Right lobe of liver (tissue), 6 donors: ENCODE measurements at regions not wholly inside any gene's neighbourhood (a gene's known extent, or its start where the extent isn't known, plus 50 kb on each side); places are given as distances from the start of the nearest gene placed in this dataset.

Experiments
- ATAC-seq, 4 donors: fragments of 200-7000 bp; cut with Tn5 transposase; one replicate each; pipeline ENCODE4 v1.9.1; 2020; ENCODE audit warnings: mild to moderate bottlenecking in 4 of 4, moderate library complexity in 4 of 4
- DNase-seq, 3 donors: peaks; one replicate each; pipeline ENCODE4 v3.0.0-alpha.2; 2020
- H3K27ac ChIP-seq, 3 donors: fragments of 200-600 bp; one replicate each; pipeline ENCODE4 v1.8.0; 2022
- H3K27me3 ChIP-seq, 2 donors: fragments of 200-600 bp; one replicate each; pipeline ENCODE4 v1.8.0; 2022
- H3K36me3 ChIP-seq, 4 donors: fragments of 200-600 bp; sonication (generic) in 1 of 4; one replicate each; pipeline versions ENCODE4 v1.5.1 to v1.8.0; 2017 to 2022; ENCODE audit warnings: control low read depth in 1 of 4
- H3K4me1 ChIP-seq, 4 donors: fragments of 200-600 bp; sonication (generic) in 1 of 4; one replicate each; pipeline versions ENCODE4 v1.5.1 to v1.8.0; 2017 to 2022; ENCODE audit warnings: control low read depth in 1 of 4
- H3K4me3 ChIP-seq, 3 donors: fragments of 200-600 bp; one replicate each; pipeline ENCODE4 v1.8.0; 2022
- H3K9me3 ChIP-seq, 4 donors: fragments of 200-600 bp; sonication (generic) in 1 of 4; one replicate each; pipeline versions ENCODE4 v1.5.1 to v1.8.0; 2017 to 2022; ENCODE audit warnings: control low read depth in 1 of 4
- POLR2A ChIP-seq: fragments of 450-650 bp; IDR thresholded peaks from one replicate; pipeline ENCODE4 v1.6.1; 2017; ENCODE audit warnings: antibody characterized with exemption, mild to moderate bottlenecking
- WGBS: methylation state at CpG from one replicate; pipeline ENCODE4 v1.1.6; 2018; ENCODE audit warnings: low coverage, low lambda C conversion rate; ENCODE audit not compliant: insufficient coverage; ENCODE audit errors: missing lambda C conversion rate; 5-methylcytosine and 5-hydroxymethylcytosine counted together
- intact Hi-C, 2 donors: fragments of 100-400 bp; cut with DNase I; formaldehyde crosslinking; loops; one replicate each; pipeline versions ENCODE4 v1.11.2 to v1.14.1; 2022
- TF ChIP-seq, protein P1 (sequence below), 4 donors: fragments of 200-600 bp in 3 of 4; fragments of 450-650 bp in 1 of 4; IDR thresholded peaks; one replicate each; pipeline versions ENCODE4 v1.5.1 to v1.8.0; 2016 to 2022; ENCODE audit warnings: antibody characterized with exemption in 4 of 4, mild to moderate bottlenecking in 2 of 4
- donor health status: DM: no; HTN: yes; CAD: no.
- donor health status: DM: no; HTN: no; CAD: no.
- donor health status: DM: no; HTN: no; CAD: no.
- donor health status: DM: no; HTN: yes; CAD: no.
- donor health status: DM: no; HTN: yes; CAD: no.

DNA sequence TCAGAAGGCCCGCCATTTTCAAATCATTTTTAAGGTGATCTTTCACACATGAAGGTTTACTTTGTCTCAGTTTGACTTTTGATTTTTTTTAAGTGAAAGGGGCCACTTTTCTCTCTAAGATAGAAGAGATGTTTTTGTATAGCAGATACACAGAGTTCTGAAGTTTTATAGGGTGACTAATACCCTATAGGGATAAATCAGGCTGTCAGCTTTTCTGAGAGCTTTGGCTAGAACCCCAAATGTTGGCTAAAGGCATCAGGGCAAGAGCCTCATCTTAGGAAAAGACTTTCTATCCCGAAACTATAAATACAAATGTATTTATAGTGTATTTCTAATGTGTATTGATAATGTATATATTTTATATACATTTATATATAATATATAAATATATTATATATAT, 181.4 kb downstream of the TBX18 start:
- Histone ChIP-seq H3K9me3 (no peaks in the 10 kb centered on the region), H3K4me1 (no peaks in the 10 kb centered on the region), H3K36me3 (no peaks in the 10 kb centered on the region), H3K27me3 (no peaks in the 10 kb centered on the region), H3K4me3 (no peak overlapping the region), H3K27ac (no peak overlapping the region)
- no peak for TF ChIP-seq POLR2A
- 50% methylated on average over 2 of the region's 2 CpGs for WGBS
- intact Hi-C loops = no loop called here
- no peak for ATAC-seq
- DNase-seq = no peak

DNA sequence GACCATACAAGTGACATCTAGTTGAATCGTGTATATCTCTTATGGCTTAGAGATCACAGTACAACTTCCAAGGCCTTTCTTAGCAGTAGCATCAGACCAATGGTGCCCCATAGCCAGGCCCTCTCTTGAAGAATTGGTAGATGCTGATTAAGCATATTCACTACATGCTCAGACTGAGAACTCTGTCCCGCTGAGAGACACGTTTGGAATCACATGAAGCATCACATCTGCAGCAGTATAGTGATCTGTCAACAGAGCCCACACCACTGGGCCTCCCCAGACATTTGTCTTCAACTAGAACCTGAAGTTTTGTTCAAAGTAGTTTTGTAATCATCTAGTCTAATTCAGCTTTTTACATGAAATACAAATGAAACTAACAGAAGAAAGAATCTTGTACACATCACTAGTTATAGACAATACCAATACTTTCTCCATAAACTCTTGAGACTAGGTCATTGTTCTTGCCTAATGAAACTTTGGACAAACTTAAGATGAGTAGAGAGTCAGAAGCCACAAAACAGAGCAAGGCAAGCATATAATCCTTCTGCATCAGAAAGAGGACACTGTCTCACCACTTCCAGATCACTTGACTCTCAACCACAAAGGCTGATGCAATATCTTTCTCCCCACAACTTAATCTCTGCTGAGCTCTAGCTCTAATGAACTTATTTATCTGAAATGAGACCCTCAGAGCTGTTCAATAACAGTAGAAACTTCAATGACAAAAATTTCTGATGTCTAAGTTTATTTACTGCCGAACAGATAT, 182.7 kb downstream of the TBX18 start:
- no peak for ATAC-seq
- intact Hi-C loops = no loop called here
- 46% methylated on average over 4 of the region's 4 CpGs for WGBS

DNA sequence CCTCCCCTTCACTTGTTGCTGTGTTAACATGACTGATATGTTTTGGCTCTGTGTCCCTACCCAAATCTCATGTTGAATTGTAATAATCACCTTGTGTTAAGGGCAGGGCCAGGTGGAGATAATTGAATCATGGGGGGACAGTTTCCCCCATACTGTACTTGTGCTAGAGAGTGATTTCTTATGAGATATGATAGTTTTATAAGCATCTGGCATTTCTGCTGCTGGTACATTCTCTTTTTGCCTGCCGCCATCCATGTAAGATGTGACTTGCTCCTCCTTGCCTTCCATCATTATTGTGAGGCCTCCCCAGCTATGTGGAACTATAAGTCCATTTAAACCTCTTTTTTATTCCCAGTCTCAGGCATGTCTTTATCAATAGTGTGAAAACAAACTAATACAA, 185.0 kb downstream of the TBX18 start:
- TF ChIP-seq POLR2A = no peak
- TF ChIP-seq, protein P1, sequence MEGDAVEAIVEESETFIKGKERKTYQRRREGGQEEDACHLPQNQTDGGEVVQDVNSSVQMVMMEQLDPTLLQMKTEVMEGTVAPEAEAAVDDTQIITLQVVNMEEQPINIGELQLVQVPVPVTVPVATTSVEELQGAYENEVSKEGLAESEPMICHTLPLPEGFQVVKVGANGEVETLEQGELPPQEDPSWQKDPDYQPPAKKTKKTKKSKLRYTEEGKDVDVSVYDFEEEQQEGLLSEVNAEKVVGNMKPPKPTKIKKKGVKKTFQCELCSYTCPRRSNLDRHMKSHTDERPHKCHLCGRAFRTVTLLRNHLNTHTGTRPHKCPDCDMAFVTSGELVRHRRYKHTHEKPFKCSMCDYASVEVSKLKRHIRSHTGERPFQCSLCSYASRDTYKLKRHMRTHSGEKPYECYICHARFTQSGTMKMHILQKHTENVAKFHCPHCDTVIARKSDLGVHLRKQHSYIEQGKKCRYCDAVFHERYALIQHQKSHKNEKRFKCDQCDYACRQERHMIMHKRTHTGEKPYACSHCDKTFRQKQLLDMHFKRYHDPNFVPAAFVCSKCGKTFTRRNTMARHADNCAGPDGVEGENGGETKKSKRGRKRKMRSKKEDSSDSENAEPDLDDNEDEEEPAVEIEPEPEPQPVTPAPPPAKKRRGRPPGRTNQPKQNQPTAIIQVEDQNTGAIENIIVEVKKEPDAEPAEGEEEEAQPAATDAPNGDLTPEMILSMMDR (IDR thresholded peaks at IDR 0.05) = no peak
- Histone ChIP-seq H3K4me1 (no peaks in the 10 kb centered on the region), H3K27ac (no peak overlapping the region), H3K4me3 (no peak overlapping the region), H3K9me3 (no peaks in the 10 kb centered on the region), H3K27me3 (no peaks in the 10 kb centered on the region), H3K36me3 (no peaks in the 10 kb centered on the region)
- ATAC-seq (no peak), DNase-seq (no peak)
- WGBS = 0% methylated on average over 1 of the region's 1 CpG
- intact Hi-C loops = no loop called here

More for the DNA sequence above, 182.7 kb downstream of the TBX18 start:
- Histone ChIP-seq H3K27me3 (no peaks in the 10 kb centered on the region), H3K4me1 (no peaks in the 10 kb centered on the region), H3K27ac (no peak overlapping the region), H3K9me3 (no peaks in the 10 kb centered on the region), H3K36me3 (no peaks in the 10 kb centered on the region), H3K4me3 (no peak overlapping the region)
- no peak for DNase-seq
- no peak for TF ChIP-seq POLR2A
- TF ChIP-seq, protein P1 (IDR thresholded peaks at IDR 0.05) = no peak

DNA sequence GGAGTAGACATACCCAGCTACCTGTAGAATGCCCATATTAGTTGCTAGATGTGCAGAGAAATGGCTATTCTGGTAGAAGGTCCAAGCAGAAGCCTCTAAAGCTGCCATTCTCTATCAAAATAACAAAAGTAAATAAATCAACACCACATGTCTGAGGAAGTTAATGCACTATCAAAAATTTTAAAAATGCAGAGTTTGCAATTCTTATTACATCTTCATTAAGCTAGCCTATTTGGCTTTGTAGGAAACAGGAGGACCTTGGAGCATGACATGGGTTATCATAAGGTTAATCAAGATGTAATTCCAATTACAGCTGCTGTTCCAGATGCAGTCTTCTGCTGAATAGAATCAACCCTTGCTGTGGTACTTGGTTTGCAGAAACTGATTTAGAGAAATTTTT, 188.4 kb downstream of the TBX18 start:
- Histone ChIP-seq H3K36me3 (no peaks in the 10 kb centered on the region), H3K27me3 (no peaks in the 10 kb centered on the region), H3K4me3 (no peak overlapping the region), H3K27ac (no peak overlapping the region), H3K4me1 (no peaks in the 10 kb centered on the region), H3K9me3 (no peaks in the 10 kb centered on the region)
- DNase-seq (no peak), ATAC-seq (no peak)
- intact Hi-C loops = no loop called here
- TF ChIP-seq, protein P1 (IDR thresholded peaks at IDR 0.05) = no peak
- no peak for TF ChIP-seq POLR2A

DNA sequence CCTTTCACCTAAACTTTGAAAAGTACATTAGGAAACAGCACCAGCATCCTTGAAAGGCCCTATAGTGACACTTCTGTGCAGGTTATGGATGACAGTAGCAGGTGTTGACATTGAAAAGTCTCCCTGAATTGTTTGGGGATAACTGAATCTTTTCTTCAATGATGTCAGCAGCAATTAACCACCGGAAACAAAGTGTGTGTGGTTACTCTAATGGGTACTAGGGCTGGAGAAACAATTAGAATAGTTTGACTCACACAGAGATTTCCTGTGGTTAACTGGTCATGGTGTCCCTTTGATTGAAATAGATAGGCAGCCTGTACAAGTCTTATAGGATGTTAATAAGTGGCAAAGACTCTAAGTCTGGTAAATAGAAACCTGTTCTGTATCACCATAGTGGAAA, 189.1 kb downstream of the TBX18 start:
- no peaks in the 10 kb centered on the region for H3K36me3 ChIP-seq
- DNase-seq = no peak
- no peak overlapping the region for H3K4me3 ChIP-seq
- 54% methylated on average over 1 of the region's 1 CpG for WGBS
- H3K9me3 ChIP-seq = no peaks in the 10 kb centered on the region
- ATAC-seq = no peak
- intact Hi-C loops = no loop called here
- H3K27me3 ChIP-seq = no peaks in the 10 kb centered on the region
- H3K4me1 ChIP-seq = no peaks in the 10 kb centered on the region
- no peak overlapping the region for H3K27ac ChIP-seq
- no peak for TF ChIP-seq POLR2A
- TF ChIP-seq, protein P1 (IDR thresholded peaks at IDR 0.05) = no peak
